C4-2B (cell line): ENCODE measurements at regions not wholly inside any gene's neighbourhood (a gene's known extent, or its start where the extent isn't known, plus 50 kb on each side); places are given as distances from the start of the nearest gene placed in this dataset.

Source experiments
- CTCF ChIP-seq: fragments of 450-650 bp; conservative IDR thresholded peaks from 2 replicates; pipeline ENCODE4 v1.5.1; 2017; ENCODE audit warnings: mild to moderate bottlenecking
- ZFX ChIP-seq: fragments of 450-650 bp; IDR thresholded peaks from 2 replicates; pipeline ENCODE4 v1.6.1; 2017

- no peak for TF ChIP-seq CTCF
- TF ChIP-seq ZFX = no peak
Measured at GRCh38 chr20:40961176-40961575, 67.4 kb upstream of the TOP1 start.
